Right lobe of liver (tissue), 6 donors: ENCODE measurements at regions not wholly inside any gene's neighbourhood (a gene's known extent, or its start where the extent isn't known, plus 50 kb on each side); places are given as distances from the start of the nearest gene placed in this dataset.

ENCODE experiments used
- ATAC-seq, 4 donors: fragments of 200-7000 bp; cut with Tn5 transposase; one replicate each; pipeline ENCODE4 v1.9.1; 2020; ENCODE audit warnings: mild to moderate bottlenecking in 4 of 4, moderate library complexity in 4 of 4
- DNase-seq, 3 donors: peaks; one replicate each; pipeline ENCODE4 v3.0.0-alpha.2; 2020
- H3K27ac ChIP-seq, 3 donors: fragments of 200-600 bp; one replicate each; pipeline ENCODE4 v1.8.0; 2022
- H3K27me3 ChIP-seq, 2 donors: fragments of 200-600 bp; one replicate each; pipeline ENCODE4 v1.8.0; 2022
- H3K36me3 ChIP-seq, 4 donors: fragments of 200-600 bp; sonication (generic) in 1 of 4; one replicate each; pipeline versions ENCODE4 v1.5.1 to v1.8.0; 2017 to 2022; ENCODE audit warnings: control low read depth in 1 of 4
- H3K4me1 ChIP-seq, 4 donors: fragments of 200-600 bp; sonication (generic) in 1 of 4; one replicate each; pipeline versions ENCODE4 v1.5.1 to v1.8.0; 2017 to 2022; ENCODE audit warnings: control low read depth in 1 of 4
- H3K4me3 ChIP-seq, 3 donors: fragments of 200-600 bp; one replicate each; pipeline ENCODE4 v1.8.0; 2022
- H3K9me3 ChIP-seq, 4 donors: fragments of 200-600 bp; sonication (generic) in 1 of 4; one replicate each; pipeline versions ENCODE4 v1.5.1 to v1.8.0; 2017 to 2022; ENCODE audit warnings: control low read depth in 1 of 4
- POLR2A ChIP-seq: fragments of 450-650 bp; IDR thresholded peaks from one replicate; pipeline ENCODE4 v1.6.1; 2017; ENCODE audit warnings: antibody characterized with exemption, mild to moderate bottlenecking
- WGBS: methylation state at CpG from one replicate; pipeline ENCODE4 v1.1.6; 2018; ENCODE audit warnings: low coverage, low lambda C conversion rate; ENCODE audit not compliant: insufficient coverage; ENCODE audit errors: missing lambda C conversion rate; 5-methylcytosine and 5-hydroxymethylcytosine counted together
- intact Hi-C, 2 donors: fragments of 100-400 bp; cut with DNase I; formaldehyde crosslinking; loops; one replicate each; pipeline versions ENCODE4 v1.11.2 to v1.14.1; 2022
- TF ChIP-seq, protein P1 (sequence below), 4 donors: fragments of 200-600 bp in 3 of 4; fragments of 450-650 bp in 1 of 4; IDR thresholded peaks; one replicate each; pipeline versions ENCODE4 v1.5.1 to v1.8.0; 2016 to 2022; ENCODE audit warnings: antibody characterized with exemption in 4 of 4, mild to moderate bottlenecking in 2 of 4
- donor health status: DM: no; HTN: yes; CAD: no.
- donor health status: DM: no; HTN: no; CAD: no.
- donor health status: DM: no; HTN: no; CAD: no.
- donor health status: DM: no; HTN: yes; CAD: no.
- donor health status: DM: no; HTN: yes; CAD: no.

DNA sequence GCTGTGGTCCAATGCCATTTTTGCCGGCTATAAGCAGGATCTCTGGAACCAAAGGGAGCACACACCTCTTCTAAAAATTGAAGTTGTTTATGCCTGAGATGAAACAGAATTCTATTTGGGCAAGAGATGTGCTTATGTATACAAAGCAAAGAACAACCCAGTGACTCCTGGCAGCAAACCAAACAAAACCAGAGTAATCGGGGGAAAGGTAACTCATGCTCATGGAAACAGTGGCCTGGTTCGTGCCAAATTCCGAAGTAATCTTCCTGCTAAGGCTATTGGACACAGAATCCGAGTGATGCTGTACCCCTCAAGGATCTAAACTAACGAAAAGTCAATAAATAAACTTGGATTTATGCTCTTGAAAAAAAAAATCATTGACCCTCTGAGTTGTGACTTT is 178.7 kb downstream of the CEMIP2 start:
- 18% methylated on average over 6 of the region's 6 CpGs for WGBS
- DNase-seq (peak in 1 of 3 donors; percentile 76), ATAC-seq (peak; percentile 73 to 85 (median 78))

DNA sequence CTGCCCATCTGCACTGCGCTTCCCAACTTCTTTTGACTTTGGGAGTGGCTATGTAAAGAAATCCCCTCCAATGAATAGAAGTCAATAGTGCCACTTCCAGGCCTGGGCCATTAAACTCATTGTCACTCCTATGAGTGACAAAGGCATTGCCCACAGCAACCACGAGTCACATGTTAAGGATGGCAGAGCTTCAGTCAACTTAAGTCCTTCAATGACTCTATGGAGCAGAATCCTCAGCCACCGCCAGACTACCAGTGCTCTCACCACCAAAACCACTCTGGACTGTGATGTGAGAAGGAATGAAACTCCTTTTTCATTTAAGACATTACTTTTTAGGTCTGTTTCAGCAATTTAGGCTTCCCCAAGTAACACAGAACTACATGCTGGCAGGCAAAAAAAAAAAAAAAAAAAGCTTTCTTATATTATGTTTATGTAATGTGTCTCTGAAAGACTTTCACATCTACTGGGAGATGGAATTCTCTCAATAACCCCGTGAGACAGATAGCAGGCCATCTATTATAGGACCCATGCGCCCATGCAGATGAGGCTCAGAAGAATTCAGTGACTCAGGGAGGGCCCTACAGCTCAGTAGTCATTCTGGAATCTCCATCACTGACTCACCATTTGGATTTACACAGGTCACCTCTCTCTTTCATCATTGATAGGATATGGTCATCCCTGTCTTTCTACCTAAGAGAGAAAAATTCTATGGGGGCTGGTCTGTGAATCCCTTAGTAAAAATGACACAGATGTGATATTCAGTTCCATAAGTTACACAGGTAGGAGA is 180.5 kb downstream of the CEMIP2 start:
- no peak for DNase-seq
- no peak overlapping the region for H3K4me3 ChIP-seq
- no peaks in the 10 kb centered on the region for H3K27me3 ChIP-seq
- H3K9me3 ChIP-seq: no peaks in the 10 kb centered on the region
- no peak for TF ChIP-seq POLR2A
- TF ChIP-seq, protein P1, sequence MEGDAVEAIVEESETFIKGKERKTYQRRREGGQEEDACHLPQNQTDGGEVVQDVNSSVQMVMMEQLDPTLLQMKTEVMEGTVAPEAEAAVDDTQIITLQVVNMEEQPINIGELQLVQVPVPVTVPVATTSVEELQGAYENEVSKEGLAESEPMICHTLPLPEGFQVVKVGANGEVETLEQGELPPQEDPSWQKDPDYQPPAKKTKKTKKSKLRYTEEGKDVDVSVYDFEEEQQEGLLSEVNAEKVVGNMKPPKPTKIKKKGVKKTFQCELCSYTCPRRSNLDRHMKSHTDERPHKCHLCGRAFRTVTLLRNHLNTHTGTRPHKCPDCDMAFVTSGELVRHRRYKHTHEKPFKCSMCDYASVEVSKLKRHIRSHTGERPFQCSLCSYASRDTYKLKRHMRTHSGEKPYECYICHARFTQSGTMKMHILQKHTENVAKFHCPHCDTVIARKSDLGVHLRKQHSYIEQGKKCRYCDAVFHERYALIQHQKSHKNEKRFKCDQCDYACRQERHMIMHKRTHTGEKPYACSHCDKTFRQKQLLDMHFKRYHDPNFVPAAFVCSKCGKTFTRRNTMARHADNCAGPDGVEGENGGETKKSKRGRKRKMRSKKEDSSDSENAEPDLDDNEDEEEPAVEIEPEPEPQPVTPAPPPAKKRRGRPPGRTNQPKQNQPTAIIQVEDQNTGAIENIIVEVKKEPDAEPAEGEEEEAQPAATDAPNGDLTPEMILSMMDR (IDR thresholded peaks at IDR 0.05): no peak
- H3K4me1 ChIP-seq: peaks cover 0 to 12% (median 0%) of the 10 kb centered on the region in 4 donors
- H3K27ac ChIP-seq: no peak overlapping the region
- H3K36me3 ChIP-seq: no peaks in the 10 kb centered on the region
- peak in 1 of 4 donors; percentile 53 for ATAC-seq
- WGBS: 96% methylated on average over 5 of the region's 5 CpGs
- intact Hi-C loops: no loop called here

More for the DNA sequence above, 178.7 kb downstream of the CEMIP2 start:
- TF ChIP-seq, protein P1 (IDR thresholded peaks at IDR 0.05): no peak
- no peak for TF ChIP-seq POLR2A
- no peaks in the 10 kb centered on the region for H3K9me3 ChIP-seq
- peaks cover 0 to 12% (median 0%) of the 10 kb centered on the region in 4 donors for H3K4me1 ChIP-seq
- no peak overlapping the region for H3K4me3 ChIP-seq
- H3K36me3 ChIP-seq: no peaks in the 10 kb centered on the region
- intact Hi-C loops: no loop called here
- no peaks in the 10 kb centered on the region for H3K27me3 ChIP-seq
- H3K27ac ChIP-seq: peak overlapping the region in 2 of 3 donors; percentile 16 to 79

DNA sequence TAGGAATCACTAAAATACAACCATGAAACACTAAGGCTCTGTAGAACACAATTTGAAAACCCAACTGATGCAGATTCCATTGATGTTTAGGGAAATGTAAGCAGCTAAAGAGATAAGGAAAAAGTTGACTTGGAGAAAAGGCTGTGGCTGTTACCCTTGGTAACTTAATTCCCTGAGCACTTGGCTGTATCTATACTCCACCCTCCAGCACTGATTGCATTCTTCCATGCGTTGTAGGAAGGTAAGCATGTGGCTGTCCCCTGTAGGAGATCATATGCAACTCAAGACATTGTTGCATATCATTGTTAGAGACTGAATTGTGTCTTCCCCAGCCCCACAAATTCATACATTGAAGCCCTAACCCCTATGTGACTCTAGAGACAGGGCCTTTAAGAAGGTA is 184.5 kb downstream of the CEMIP2 start:
- no peak overlapping the region for H3K4me3 ChIP-seq
- 63% methylated on average over 1 of the region's 1 CpG for WGBS
- DNase-seq (no peak), ATAC-seq (no peak)
- no peaks in the 10 kb centered on the region for H3K9me3 ChIP-seq
- H3K4me1 ChIP-seq: no peaks in the 10 kb centered on the region
- no peak for TF ChIP-seq POLR2A
- TF ChIP-seq, protein P1 (IDR thresholded peaks at IDR 0.05): no peak
- no peak overlapping the region for H3K27ac ChIP-seq
- H3K27me3 ChIP-seq: no peaks in the 10 kb centered on the region
- intact Hi-C loops: no loop called here
- no peaks in the 10 kb centered on the region for H3K36me3 ChIP-seq

DNA sequence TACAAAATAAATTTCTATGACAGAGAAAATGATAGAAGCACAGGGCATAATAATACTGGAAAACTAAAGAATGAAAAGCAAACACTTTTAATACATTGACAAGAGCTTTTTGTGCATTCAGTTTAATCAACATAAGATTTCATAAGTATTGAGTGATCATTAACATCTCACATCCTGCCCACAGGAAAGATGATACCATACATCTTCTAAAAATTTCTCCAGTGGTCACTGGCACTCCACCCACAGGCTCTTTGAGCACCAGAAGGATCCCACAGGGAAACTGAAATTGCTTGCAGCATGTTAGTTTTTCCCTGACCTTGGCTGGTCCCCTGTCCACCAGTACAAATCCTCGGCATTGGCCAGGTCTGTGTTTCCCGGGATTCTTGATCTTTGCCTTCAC is 186.0 kb downstream of the CEMIP2 start:
- H3K9me3 ChIP-seq: no peaks in the 10 kb centered on the region
- ATAC-seq (no peak), DNase-seq (no peak)
- no peak overlapping the region for H3K27ac ChIP-seq
- H3K4me3 ChIP-seq: no peak overlapping the region
- H3K36me3 ChIP-seq: no peaks in the 10 kb centered on the region
- H3K4me1 ChIP-seq: no peaks in the 10 kb centered on the region
- no peaks in the 10 kb centered on the region for H3K27me3 ChIP-seq
- intact Hi-C loops: no loop called here
- 62% methylated on average over 2 of the region's 2 CpGs for WGBS
- no peak for TF ChIP-seq POLR2A
- TF ChIP-seq, protein P1 (IDR thresholded peaks at IDR 0.05): no peak
